WTC11 (cell line): ENCODE measurements at regions not wholly inside any gene's neighbourhood (a gene's known extent, or its start where the extent isn't known, plus 50 kb on each side); places are given as distances from the start of the nearest gene placed in this dataset.

Source experiments
- ETV6 ChIP-seq: sonication (generic); formaldehyde crosslinking; IDR thresholded peaks from 2 replicates; pipeline ENCODE4 v1.8.1; 2022; ENCODE audit warnings: mild to moderate bottlenecking, missing genetic modification reagents
- IRF2 ChIP-seq: sonication (generic); formaldehyde crosslinking; IDR thresholded peaks from 2 replicates; pipeline ENCODE4 v1.8.0; 2022; ENCODE audit warnings: low read depth, missing genetic modification reagents, borderline replicate concordance
- JUN ChIP-seq: sonication (generic); formaldehyde crosslinking; IDR thresholded peaks from 2 replicates; pipeline ENCODE4 v1.8.0; 2023; ENCODE audit warnings: mild to moderate bottlenecking, missing genetic modification reagents
- SP1 ChIP-seq: sonication (generic); formaldehyde crosslinking; conservative IDR thresholded peaks from 2 replicates; pipeline ENCODE4 v1.8.1; 2022; ENCODE audit warnings: missing genetic modification reagents
- TEAD4 ChIP-seq: sonication (generic); formaldehyde crosslinking; IDR thresholded peaks from 2 replicates; pipeline ENCODE4 v1.8.0; 2022; ENCODE audit warnings: mild to moderate bottlenecking, missing genetic modification reagents
- ZNF121 ChIP-seq: sonication (generic); formaldehyde crosslinking; IDR thresholded peaks from 2 replicates; pipeline ENCODE4 v1.8.0; 2023; ENCODE audit warnings: missing genetic modification reagents
- ZNF219 ChIP-seq: sonication (generic); formaldehyde crosslinking; IDR thresholded peaks from 2 replicates; pipeline ENCODE4 v1.8.0; 2023; ENCODE audit warnings: missing genetic modification reagents, mild to moderate bottlenecking, borderline replicate concordance
- TF ChIP-seq, protein P1 (sequence below): fragments of 200-600 bp; IDR thresholded peaks from 2 replicates; pipeline ENCODE4 v1.8.0; 2022; ENCODE audit warnings: antibody characterized with exemption
- TF ChIP-seq, protein P2 (sequence below): sonication (generic); formaldehyde crosslinking; IDR thresholded peaks from 2 replicates; pipeline ENCODE4 v1.8.0; 2023; ENCODE audit warnings: missing genetic modification reagents, mild to moderate bottlenecking, borderline replicate concordance
- TF ChIP-seq, protein P3 (sequence below): sonication (generic); formaldehyde crosslinking; IDR thresholded peaks from 2 replicates; pipeline ENCODE4 v1.8.0; 2022; ENCODE audit warnings: mild to moderate bottlenecking, missing genetic modification reagents
- TF ChIP-seq, protein P4 (sequence below): sonication (generic); formaldehyde crosslinking; IDR thresholded peaks from 2 replicates; pipeline ENCODE4 v1.8.1; 2022; ENCODE audit warnings: mild to moderate bottlenecking, moderate library complexity, missing genetic modification reagents
- TF ChIP-seq, protein P5 (sequence below): sonication (generic); formaldehyde crosslinking; IDR thresholded peaks from 2 replicates; pipeline ENCODE4 v1.8.1; 2023; ENCODE audit warnings: mild to moderate bottlenecking, missing genetic modification reagents, moderate library complexity

DNA sequence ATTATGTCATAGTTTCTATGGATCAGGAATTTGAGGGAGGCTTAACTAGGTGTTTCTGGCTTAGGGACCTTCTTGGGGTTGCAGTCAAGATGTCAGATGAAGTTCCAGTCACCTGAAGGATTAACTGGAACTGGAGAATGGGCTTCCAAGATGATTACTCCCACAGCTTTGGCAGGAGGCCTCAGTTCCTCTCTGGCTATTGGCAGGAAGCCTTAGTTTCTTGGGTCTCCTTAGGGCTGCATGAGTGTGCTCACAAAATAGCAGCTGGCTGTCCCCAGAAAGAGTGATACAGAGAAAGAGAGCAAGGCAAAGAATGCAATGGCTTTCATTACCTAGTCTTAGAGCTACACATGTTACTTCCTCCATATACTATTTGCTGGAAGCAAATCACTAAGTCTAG, 138.1 kb upstream of the TLE4 start:
- TF ChIP-seq SP1 = no peak
- TF ChIP-seq IRF2 (CRISPR knock-in tag) = no peak
- no peak for TF ChIP-seq JUN
- TF ChIP-seq ZNF219 (CRISPR knock-in tag) = no peak
- TF ChIP-seq, protein P1, sequence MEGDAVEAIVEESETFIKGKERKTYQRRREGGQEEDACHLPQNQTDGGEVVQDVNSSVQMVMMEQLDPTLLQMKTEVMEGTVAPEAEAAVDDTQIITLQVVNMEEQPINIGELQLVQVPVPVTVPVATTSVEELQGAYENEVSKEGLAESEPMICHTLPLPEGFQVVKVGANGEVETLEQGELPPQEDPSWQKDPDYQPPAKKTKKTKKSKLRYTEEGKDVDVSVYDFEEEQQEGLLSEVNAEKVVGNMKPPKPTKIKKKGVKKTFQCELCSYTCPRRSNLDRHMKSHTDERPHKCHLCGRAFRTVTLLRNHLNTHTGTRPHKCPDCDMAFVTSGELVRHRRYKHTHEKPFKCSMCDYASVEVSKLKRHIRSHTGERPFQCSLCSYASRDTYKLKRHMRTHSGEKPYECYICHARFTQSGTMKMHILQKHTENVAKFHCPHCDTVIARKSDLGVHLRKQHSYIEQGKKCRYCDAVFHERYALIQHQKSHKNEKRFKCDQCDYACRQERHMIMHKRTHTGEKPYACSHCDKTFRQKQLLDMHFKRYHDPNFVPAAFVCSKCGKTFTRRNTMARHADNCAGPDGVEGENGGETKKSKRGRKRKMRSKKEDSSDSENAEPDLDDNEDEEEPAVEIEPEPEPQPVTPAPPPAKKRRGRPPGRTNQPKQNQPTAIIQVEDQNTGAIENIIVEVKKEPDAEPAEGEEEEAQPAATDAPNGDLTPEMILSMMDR = no peak
- TF ChIP-seq, protein P2, sequence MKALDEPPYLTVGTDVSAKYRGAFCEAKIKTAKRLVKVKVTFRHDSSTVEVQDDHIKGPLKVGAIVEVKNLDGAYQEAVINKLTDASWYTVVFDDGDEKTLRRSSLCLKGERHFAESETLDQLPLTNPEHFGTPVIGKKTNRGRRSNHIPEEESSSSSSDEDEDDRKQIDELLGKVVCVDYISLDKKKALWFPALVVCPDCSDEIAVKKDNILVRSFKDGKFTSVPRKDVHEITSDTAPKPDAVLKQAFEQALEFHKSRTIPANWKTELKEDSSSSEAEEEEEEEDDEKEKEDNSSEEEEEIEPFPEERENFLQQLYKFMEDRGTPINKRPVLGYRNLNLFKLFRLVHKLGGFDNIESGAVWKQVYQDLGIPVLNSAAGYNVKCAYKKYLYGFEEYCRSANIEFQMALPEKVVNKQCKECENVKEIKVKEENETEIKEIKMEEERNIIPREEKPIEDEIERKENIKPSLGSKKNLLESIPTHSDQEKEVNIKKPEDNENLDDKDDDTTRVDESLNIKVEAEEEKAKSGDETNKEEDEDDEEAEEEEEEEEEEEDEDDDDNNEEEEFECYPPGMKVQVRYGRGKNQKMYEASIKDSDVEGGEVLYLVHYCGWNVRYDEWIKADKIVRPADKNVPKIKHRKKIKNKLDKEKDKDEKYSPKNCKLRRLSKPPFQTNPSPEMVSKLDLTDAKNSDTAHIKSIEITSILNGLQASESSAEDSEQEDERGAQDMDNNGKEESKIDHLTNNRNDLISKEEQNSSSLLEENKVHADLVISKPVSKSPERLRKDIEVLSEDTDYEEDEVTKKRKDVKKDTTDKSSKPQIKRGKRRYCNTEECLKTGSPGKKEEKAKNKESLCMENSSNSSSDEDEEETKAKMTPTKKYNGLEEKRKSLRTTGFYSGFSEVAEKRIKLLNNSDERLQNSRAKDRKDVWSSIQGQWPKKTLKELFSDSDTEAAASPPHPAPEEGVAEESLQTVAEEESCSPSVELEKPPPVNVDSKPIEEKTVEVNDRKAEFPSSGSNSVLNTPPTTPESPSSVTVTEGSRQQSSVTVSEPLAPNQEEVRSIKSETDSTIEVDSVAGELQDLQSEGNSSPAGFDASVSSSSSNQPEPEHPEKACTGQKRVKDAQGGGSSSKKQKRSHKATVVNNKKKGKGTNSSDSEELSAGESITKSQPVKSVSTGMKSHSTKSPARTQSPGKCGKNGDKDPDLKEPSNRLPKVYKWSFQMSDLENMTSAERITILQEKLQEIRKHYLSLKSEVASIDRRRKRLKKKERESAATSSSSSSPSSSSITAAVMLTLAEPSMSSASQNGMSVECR = no peak
- TF ChIP-seq ETV6 = no peak
- TF ChIP-seq, protein P3, sequence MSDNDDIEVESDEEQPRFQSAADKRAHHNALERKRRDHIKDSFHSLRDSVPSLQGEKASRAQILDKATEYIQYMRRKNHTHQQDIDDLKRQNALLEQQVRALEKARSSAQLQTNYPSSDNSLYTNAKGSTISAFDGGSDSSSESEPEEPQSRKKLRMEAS (CRISPR knock-in tag) = no peak
- TF ChIP-seq ZNF121 = no peak
- no peak for TF ChIP-seq TEAD4
- TF ChIP-seq, protein P4, sequence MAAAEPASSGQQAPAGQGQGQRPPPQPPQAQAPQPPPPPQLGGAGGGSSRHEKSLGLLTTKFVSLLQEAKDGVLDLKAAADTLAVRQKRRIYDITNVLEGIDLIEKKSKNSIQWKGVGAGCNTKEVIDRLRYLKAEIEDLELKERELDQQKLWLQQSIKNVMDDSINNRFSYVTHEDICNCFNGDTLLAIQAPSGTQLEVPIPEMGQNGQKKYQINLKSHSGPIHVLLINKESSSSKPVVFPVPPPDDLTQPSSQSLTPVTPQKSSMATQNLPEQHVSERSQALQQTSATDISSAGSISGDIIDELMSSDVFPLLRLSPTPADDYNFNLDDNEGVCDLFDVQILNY (CRISPR knock-in tag) = no peak
- TF ChIP-seq, protein P5, sequence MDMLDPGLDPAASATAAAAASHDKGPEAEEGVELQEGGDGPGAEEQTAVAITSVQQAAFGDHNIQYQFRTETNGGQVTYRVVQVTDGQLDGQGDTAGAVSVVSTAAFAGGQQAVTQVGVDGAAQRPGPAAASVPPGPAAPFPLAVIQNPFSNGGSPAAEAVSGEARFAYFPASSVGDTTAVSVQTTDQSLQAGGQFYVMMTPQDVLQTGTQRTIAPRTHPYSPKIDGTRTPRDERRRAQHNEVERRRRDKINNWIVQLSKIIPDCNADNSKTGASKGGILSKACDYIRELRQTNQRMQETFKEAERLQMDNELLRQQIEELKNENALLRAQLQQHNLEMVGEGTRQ (CRISPR knock-in tag) = no peak
